WTC11 (cell line): ENCODE measurements at regions not wholly inside any gene's neighbourhood (a gene's known extent, or its start where the extent isn't known, plus 50 kb on each side); places are given as distances from the start of the nearest gene placed in this dataset.

ENCODE experiments used
- ATAC-seq: fragments of 200-7000 bp; cut with Tn5 transposase; 2 replicates; pipeline ENCODE4 v1.10.0; 2021; ENCODE audit warnings: mild to moderate bottlenecking, moderate library complexity
- CTCF ChIA-PET: fragments of 300-600 bp; sonication (Branson Sonifier 250); formaldehyde crosslinking; loops from one replicate; lab custom pipeline; 2021; ENCODE audit warnings: antibody characterized with exemption; lab: Charles Lee
- POLR2A ChIA-PET: fragments of 350-600 bp; sonication (Branson Sonifier 250); formaldehyde crosslinking; loops from one replicate; lab custom pipeline; 2021; ENCODE audit warnings: antibody characterized with exemption; lab: Charles Lee
- DNase-seq: peaks from one replicate; pipeline ENCODE4 v3.0.0; 2021; ENCODE audit warnings: low spot score
- H3K27ac Mint-ChIP-seq: 2 replicates; pipeline ENCODE4 v1.8.0; 2021; ENCODE audit warnings: mixed read lengths
- H3K27me3 Mint-ChIP-seq: 2 replicates; pipeline ENCODE4 v1.8.0; 2021; ENCODE audit warnings: low read depth, mild to moderate bottlenecking, moderate library complexity, mixed read lengths
- H3K36me3 Mint-ChIP-seq: 2 replicates; pipeline ENCODE4 v1.8.0; 2021; ENCODE audit warnings: mixed read lengths
- H3K4me1 Mint-ChIP-seq: 2 replicates; pipeline ENCODE4 v1.8.0; 2022; ENCODE audit warnings: mixed read lengths
- H3K4me3 Mint-ChIP-seq: 2 replicates; pipeline ENCODE4 v1.8.0; 2021; ENCODE audit warnings: mild to moderate bottlenecking, moderate library complexity, mixed read lengths
- H3K9me3 Mint-ChIP-seq: 2 replicates; pipeline ENCODE4 v1.8.0; 2021; ENCODE audit warnings: mixed read lengths
- CBFB ChIP-seq: sonication (generic); formaldehyde crosslinking; IDR thresholded peaks from 2 replicates; pipeline ENCODE4 v1.8.1; 2022; ENCODE audit warnings: mild to moderate bottlenecking, low read depth, missing genetic modification reagents
- CREM ChIP-seq: sonication (generic); formaldehyde crosslinking; IDR thresholded peaks from 2 replicates; pipeline ENCODE4 v1.8.1; 2022; ENCODE audit warnings: mild to moderate bottlenecking, missing genetic modification reagents, moderate library complexity
- ESRRA ChIP-seq: sonication (generic); formaldehyde crosslinking; IDR thresholded peaks from 2 replicates; pipeline ENCODE4 v1.8.1; 2022; ENCODE audit warnings: mild to moderate bottlenecking, missing genetic modification reagents, borderline replicate concordance
- IRF1 ChIP-seq: sonication (generic); formaldehyde crosslinking; IDR thresholded peaks from 2 replicates; pipeline ENCODE4 v1.8.0; 2023; ENCODE audit warnings: missing genetic modification reagents
- SMAD3 ChIP-seq: sonication (generic); formaldehyde crosslinking; IDR thresholded peaks from 2 replicates; pipeline ENCODE4 v1.8.0; 2022; ENCODE audit warnings: missing genetic modification reagents, mild to moderate bottlenecking, borderline replicate concordance
- SP1 ChIP-seq: sonication (generic); formaldehyde crosslinking; conservative IDR thresholded peaks from 2 replicates; pipeline ENCODE4 v1.8.1; 2022; ENCODE audit warnings: missing genetic modification reagents
- TCF7 ChIP-seq: sonication (generic); formaldehyde crosslinking; IDR thresholded peaks from 2 replicates; pipeline ENCODE4 v1.8.0; 2022; ENCODE audit warnings: mild to moderate bottlenecking, low read depth, missing genetic modification reagents, moderate library complexity
- TP53 ChIP-seq: sonication (generic); formaldehyde crosslinking; IDR thresholded peaks from 2 replicates; pipeline ENCODE4 v1.8.1; 2023; ENCODE audit warnings: mild to moderate bottlenecking, missing genetic modification reagents
- ZBTB21 ChIP-seq: sonication (generic); formaldehyde crosslinking; IDR thresholded peaks from 2 replicates; pipeline ENCODE4 v1.8.1; 2023; ENCODE audit warnings: mild to moderate bottlenecking, missing genetic modification reagents, borderline replicate concordance
- TF ChIP-seq, protein P1 (sequence below): sonication (generic); formaldehyde crosslinking; IDR thresholded peaks from 2 replicates; pipeline ENCODE4 v1.8.1; 2022; ENCODE audit warnings: mild to moderate bottlenecking, missing genetic modification reagents, moderate library complexity, borderline replicate concordance
- TF ChIP-seq, protein P2 (sequence below): sonication (generic); formaldehyde crosslinking; conservative IDR thresholded peaks from 2 replicates; pipeline ENCODE4 v1.8.1; 2023; ENCODE audit warnings: mild to moderate bottlenecking, low read depth, missing genetic modification reagents, moderate library complexity
- TF ChIP-seq, protein P3 (sequence below): sonication (generic); formaldehyde crosslinking; IDR thresholded peaks from 2 replicates; pipeline ENCODE4 v1.8.1; 2023; ENCODE audit warnings: mild to moderate bottlenecking, missing genetic modification reagents
- TF ChIP-seq, protein P4 (sequence below): sonication (generic); formaldehyde crosslinking; IDR thresholded peaks from 2 replicates; pipeline ENCODE4 v1.8.1; 2023; ENCODE audit warnings: mild to moderate bottlenecking, moderate library complexity, missing genetic modification reagents
- TF ChIP-seq, protein P5 (sequence below): sonication (generic); formaldehyde crosslinking; IDR thresholded peaks from 2 replicates; pipeline ENCODE4 v1.8.0; 2023; ENCODE audit warnings: missing genetic modification reagents, mild to moderate bottlenecking, borderline replicate concordance
- TF ChIP-seq, protein P6 (sequence below): fragments of 200-600 bp; IDR thresholded peaks from 2 replicates; pipeline ENCODE4 v1.8.0; 2022; ENCODE audit warnings: antibody characterized with exemption
- TF ChIP-seq, protein P7 (sequence below): sonication (generic); formaldehyde crosslinking; conservative IDR thresholded peaks from 2 replicates; pipeline ENCODE4 v1.8.1; 2022; ENCODE audit warnings: mild to moderate bottlenecking, missing genetic modification reagents

- TF ChIP-seq, protein P1, sequence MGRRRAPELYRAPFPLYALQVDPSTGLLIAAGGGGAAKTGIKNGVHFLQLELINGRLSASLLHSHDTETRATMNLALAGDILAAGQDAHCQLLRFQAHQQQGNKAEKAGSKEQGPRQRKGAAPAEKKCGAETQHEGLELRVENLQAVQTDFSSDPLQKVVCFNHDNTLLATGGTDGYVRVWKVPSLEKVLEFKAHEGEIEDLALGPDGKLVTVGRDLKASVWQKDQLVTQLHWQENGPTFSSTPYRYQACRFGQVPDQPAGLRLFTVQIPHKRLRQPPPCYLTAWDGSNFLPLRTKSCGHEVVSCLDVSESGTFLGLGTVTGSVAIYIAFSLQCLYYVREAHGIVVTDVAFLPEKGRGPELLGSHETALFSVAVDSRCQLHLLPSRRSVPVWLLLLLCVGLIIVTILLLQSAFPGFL (CRISPR knock-in tag), result no peak
- TF ChIP-seq ZBTB21 (CRISPR knock-in tag) (no peak), CREM (CRISPR knock-in tag) (no peak), ESRRA (CRISPR knock-in tag) (no peak), SP1 (CRISPR knock-in tag) (no peak), CBFB (CRISPR knock-in tag) (no peak)
- TF ChIP-seq, protein P2, sequence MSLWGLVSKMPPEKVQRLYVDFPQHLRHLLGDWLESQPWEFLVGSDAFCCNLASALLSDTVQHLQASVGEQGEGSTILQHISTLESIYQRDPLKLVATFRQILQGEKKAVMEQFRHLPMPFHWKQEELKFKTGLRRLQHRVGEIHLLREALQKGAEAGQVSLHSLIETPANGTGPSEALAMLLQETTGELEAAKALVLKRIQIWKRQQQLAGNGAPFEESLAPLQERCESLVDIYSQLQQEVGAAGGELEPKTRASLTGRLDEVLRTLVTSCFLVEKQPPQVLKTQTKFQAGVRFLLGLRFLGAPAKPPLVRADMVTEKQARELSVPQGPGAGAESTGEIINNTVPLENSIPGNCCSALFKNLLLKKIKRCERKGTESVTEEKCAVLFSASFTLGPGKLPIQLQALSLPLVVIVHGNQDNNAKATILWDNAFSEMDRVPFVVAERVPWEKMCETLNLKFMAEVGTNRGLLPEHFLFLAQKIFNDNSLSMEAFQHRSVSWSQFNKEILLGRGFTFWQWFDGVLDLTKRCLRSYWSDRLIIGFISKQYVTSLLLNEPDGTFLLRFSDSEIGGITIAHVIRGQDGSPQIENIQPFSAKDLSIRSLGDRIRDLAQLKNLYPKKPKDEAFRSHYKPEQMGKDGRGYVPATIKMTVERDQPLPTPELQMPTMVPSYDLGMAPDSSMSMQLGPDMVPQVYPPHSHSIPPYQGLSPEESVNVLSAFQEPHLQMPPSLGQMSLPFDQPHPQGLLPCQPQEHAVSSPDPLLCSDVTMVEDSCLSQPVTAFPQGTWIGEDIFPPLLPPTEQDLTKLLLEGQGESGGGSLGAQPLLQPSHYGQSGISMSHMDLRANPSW, result no peak
- TF ChIP-seq, protein P3, sequence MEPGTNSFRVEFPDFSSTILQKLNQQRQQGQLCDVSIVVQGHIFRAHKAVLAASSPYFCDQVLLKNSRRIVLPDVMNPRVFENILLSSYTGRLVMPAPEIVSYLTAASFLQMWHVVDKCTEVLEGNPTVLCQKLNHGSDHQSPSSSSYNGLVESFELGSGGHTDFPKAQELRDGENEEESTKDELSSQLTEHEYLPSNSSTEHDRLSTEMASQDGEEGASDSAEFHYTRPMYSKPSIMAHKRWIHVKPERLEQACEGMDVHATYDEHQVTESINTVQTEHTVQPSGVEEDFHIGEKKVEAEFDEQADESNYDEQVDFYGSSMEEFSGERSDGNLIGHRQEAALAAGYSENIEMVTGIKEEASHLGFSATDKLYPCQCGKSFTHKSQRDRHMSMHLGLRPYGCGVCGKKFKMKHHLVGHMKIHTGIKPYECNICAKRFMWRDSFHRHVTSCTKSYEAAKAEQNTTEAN (CRISPR knock-in tag), result no peak
- TF ChIP-seq, protein P4, sequence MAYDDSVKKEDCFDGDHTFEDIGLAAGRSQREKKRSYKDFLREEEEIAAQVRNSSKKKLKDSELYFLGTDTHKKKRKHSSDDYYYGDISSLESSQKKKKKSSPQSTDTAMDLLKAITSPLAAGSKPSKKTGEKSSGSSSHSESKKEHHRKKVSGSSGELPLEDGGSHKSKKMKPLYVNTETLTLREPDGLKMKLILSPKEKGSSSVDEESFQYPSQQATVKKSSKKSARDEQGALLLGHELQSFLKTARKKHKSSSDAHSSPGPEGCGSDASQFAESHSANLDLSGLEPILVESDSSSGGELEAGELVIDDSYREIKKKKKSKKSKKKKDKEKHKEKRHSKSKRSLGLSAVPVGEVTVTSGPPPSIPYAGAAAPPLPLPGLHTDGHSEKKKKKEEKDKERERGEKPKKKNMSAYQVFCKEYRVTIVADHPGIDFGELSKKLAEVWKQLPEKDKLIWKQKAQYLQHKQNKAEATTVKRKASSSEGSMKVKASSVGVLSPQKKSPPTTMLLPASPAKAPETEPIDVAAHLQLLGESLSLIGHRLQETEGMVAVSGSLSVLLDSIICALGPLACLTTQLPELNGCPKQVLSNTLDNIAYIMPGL (CRISPR knock-in tag), result no peak
- TF ChIP-seq, protein P5, sequence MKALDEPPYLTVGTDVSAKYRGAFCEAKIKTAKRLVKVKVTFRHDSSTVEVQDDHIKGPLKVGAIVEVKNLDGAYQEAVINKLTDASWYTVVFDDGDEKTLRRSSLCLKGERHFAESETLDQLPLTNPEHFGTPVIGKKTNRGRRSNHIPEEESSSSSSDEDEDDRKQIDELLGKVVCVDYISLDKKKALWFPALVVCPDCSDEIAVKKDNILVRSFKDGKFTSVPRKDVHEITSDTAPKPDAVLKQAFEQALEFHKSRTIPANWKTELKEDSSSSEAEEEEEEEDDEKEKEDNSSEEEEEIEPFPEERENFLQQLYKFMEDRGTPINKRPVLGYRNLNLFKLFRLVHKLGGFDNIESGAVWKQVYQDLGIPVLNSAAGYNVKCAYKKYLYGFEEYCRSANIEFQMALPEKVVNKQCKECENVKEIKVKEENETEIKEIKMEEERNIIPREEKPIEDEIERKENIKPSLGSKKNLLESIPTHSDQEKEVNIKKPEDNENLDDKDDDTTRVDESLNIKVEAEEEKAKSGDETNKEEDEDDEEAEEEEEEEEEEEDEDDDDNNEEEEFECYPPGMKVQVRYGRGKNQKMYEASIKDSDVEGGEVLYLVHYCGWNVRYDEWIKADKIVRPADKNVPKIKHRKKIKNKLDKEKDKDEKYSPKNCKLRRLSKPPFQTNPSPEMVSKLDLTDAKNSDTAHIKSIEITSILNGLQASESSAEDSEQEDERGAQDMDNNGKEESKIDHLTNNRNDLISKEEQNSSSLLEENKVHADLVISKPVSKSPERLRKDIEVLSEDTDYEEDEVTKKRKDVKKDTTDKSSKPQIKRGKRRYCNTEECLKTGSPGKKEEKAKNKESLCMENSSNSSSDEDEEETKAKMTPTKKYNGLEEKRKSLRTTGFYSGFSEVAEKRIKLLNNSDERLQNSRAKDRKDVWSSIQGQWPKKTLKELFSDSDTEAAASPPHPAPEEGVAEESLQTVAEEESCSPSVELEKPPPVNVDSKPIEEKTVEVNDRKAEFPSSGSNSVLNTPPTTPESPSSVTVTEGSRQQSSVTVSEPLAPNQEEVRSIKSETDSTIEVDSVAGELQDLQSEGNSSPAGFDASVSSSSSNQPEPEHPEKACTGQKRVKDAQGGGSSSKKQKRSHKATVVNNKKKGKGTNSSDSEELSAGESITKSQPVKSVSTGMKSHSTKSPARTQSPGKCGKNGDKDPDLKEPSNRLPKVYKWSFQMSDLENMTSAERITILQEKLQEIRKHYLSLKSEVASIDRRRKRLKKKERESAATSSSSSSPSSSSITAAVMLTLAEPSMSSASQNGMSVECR (CRISPR knock-in tag), result no peak
Observed at GRCh38 chr15:87614704-87615103, 641.8 kb downstream of the NTRK3 start (continued).

- Mint-ChIP-seq H3K4me1 (peaks cover 7% of the 10 kb centered on the region; the same call in 1 of the 2 replicates), H3K27me3 (no peaks in the 10 kb centered on the region), H3K36me3 (no peaks in the 10 kb centered on the region), H3K9me3 (no peaks in the 10 kb centered on the region), H3K4me3 (no peak overlapping the region), H3K27ac (no peak overlapping the region)
- CTCF ChIA-PET, result interaction anchor here (2.2 kb wide), 1 partner anchor 14 kb away, joined by 8 read pairs; no protein-coding TSS in a partner anchor
- POLR2A ChIA-PET, result no interaction called here
- DNase-seq, result no peak
- ATAC-seq, result no peak
- TF ChIP-seq TP53 (no peak), TCF7 (CRISPR knock-in tag) (no peak), IRF1 (CRISPR knock-in tag) (no peak), SMAD3 (CRISPR knock-in tag) (no peak)
- TF ChIP-seq, protein P6, sequence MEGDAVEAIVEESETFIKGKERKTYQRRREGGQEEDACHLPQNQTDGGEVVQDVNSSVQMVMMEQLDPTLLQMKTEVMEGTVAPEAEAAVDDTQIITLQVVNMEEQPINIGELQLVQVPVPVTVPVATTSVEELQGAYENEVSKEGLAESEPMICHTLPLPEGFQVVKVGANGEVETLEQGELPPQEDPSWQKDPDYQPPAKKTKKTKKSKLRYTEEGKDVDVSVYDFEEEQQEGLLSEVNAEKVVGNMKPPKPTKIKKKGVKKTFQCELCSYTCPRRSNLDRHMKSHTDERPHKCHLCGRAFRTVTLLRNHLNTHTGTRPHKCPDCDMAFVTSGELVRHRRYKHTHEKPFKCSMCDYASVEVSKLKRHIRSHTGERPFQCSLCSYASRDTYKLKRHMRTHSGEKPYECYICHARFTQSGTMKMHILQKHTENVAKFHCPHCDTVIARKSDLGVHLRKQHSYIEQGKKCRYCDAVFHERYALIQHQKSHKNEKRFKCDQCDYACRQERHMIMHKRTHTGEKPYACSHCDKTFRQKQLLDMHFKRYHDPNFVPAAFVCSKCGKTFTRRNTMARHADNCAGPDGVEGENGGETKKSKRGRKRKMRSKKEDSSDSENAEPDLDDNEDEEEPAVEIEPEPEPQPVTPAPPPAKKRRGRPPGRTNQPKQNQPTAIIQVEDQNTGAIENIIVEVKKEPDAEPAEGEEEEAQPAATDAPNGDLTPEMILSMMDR, result no peak
- TF ChIP-seq, protein P5 (CRISPR knock-in tag), result no peak
- TF ChIP-seq, protein P7, sequence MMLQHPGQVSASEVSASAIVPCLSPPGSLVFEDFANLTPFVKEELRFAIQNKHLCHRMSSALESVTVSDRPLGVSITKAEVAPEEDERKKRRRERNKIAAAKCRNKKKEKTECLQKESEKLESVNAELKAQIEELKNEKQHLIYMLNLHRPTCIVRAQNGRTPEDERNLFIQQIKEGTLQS (CRISPR knock-in tag), result no peak
Observed at GRCh38 chr15:87610366-87610765, 646.2 kb downstream of the NTRK3 start.
